Cardiac fibroblast (primary cell): ENCODE measurements at regions not wholly inside any gene's neighbourhood (a gene's known extent, or its start where the extent isn't known, plus 50 kb on each side); places are given as distances from the start of the nearest gene placed in this dataset.
A peak's percentile ranks its signal among the peaks of the same experiment; 100 is the strongest.

ENCODE experiments used
- DNase-seq, 2 donors: peaks; one replicate each; pipeline versions ENCODE4 v3.0.0 to v3.0.0-alpha.2; 2010; ENCODE audit warnings: low read depth in 2 of 2
- H3K4me3 ChIP-seq, 2 donors: replicated peaks in 1 of 2; 1 replicate in 1 of 2; 2 replicates in 1 of 2; pipeline ENCODE4 v1.5.1; 2011; ENCODE audit warnings: low read depth in 2 of 2, low read length in 2 of 2, mild to moderate bottlenecking in 2 of 2, moderate library complexity in 1 of 2
- TF ChIP-seq, protein P1 (sequence below): IDR thresholded peaks from one replicate; pipeline ENCODE4 v1.5.1; 2011; ENCODE audit warnings: low read depth, mild to moderate bottlenecking, low read length, inconsistent platforms

- no peak for DNase-seq
- no peak overlapping the region for H3K4me3 ChIP-seq
- TF ChIP-seq, protein P1, sequence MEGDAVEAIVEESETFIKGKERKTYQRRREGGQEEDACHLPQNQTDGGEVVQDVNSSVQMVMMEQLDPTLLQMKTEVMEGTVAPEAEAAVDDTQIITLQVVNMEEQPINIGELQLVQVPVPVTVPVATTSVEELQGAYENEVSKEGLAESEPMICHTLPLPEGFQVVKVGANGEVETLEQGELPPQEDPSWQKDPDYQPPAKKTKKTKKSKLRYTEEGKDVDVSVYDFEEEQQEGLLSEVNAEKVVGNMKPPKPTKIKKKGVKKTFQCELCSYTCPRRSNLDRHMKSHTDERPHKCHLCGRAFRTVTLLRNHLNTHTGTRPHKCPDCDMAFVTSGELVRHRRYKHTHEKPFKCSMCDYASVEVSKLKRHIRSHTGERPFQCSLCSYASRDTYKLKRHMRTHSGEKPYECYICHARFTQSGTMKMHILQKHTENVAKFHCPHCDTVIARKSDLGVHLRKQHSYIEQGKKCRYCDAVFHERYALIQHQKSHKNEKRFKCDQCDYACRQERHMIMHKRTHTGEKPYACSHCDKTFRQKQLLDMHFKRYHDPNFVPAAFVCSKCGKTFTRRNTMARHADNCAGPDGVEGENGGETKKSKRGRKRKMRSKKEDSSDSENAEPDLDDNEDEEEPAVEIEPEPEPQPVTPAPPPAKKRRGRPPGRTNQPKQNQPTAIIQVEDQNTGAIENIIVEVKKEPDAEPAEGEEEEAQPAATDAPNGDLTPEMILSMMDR, result no peak
Observed at GRCh38 chr11:80315200-80315599, 874.4 kb upstream of the TENM4 start.

- H3K4me3 ChIP-seq, result no peak overlapping the region
- TF ChIP-seq, protein P1, result no peak
- no peak for DNase-seq
Observed at GRCh38 chr11:80309301-80309700, 868.5 kb upstream of the TENM4 start.

DNA sequence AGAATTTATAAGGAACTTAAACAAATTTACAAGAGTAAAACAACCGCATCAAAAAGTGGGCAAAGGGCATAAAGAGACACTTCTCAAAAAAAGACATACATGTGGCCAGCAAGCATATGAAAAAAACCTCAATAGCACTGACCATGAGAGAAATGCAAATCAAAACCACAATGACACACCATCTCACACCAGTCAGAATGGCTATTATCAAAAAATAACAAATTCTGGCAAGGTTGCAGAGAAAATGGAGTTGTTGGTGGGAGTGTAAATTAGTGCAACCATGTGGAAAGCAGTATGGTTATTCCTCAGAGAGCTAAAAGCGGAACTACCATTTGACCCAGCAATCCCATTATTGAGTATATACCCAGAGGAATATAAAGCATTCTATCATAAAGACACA lies 866.8 kb upstream of the TENM4 start:
- TF ChIP-seq, protein P1, result no peak
- no peak overlapping the region for H3K4me3 ChIP-seq
- DNase-seq, result no peak

DNA sequence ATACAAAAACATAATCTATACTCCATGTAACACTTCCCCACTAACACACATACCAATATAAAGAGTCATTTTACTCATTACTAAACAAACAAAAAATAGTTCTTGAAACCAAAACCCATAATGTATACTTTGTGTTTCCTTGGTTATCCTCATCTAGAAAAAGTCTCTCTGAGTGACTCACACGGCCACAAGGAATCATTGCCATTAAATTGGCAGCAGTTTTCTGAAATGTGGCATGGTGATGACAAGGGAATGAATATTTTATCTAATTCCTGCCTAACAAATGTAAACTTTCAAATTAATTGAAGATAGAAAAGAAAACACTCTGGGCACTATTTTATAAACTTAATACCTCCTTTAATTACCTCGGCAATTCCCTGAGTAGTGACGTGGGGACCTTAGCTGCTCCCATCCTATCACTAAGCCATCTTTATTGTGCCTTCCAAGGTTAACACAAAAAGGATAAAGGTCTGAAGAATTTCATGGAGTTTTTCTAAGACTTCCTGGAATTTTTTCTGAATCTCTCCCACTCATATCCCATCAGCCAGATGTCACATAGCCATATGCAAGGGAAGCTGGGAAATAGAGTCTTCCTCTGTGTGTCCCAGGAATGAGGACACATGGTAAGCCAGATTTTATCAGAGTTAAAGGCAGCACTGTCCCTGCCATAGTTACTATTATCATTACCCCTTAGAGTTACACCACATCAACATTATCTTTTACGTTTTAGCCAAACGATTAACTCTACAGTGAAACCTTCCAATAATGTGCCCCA lies 857.2 kb upstream of the TENM4 start:
- no peak overlapping the region for H3K4me3 ChIP-seq
- peak; percentile 31 to 44 for DNase-seq
- TF ChIP-seq, protein P1, result no peak

DNA sequence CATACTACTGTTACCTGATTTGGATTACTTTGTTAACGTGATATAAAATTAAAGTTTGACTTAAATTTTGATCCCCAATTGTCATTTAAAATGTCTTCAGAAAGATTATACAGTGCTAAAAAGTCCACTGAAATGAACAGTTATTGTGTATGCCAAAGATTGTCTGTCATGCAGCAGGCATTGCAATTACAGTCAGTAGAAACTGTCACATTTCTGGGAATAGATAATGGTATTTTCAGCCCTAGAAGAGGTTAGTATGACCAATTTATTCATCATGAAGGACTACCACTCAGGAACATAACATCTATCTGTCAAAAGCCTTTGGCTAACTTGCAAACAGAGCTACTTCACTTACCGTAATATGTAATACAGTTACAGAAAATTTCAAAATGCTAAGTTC lies 852.5 kb upstream of the TENM4 start:
- TF ChIP-seq, protein P1, result no peak
- DNase-seq, result no peak
- no peak overlapping the region for H3K4me3 ChIP-seq

DNA sequence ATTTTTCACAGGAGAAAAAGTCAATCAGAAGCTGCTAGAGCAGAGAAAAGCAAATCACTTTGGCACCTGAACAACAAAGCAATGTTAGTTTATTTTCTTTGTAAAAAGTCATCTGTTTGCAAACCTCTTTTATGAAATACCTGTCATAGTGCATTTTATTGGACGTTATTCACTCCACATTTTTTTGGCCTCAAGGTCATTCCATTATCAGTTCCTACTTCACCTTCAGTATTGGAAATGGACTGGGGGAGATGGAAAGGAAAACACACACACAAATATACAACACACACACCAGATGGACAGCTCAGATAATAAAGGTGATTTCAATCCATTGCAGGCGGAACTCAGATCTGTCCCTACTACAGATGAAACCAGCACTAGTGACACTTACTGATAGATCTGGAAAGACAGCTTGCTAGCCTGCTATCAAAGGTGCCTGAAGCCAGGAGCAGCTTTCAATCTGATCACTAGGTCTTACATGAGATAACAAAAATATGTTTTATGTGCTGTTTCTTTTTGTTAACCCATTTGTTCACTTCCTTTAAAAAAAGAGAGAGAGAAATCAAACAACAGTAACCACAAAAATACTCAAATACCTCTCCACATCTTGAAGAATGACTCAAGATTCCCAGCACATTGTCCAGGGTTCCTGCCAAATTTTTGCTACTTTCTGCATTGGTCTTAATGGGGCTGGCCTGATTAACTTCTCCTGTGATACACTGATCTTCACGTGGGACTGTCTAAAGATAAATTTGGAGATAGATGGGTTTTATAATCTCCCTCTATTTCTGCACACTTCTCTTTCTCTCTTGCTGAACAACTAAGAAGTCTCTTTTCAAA lies 844.3 kb upstream of the TENM4 start:
- TF ChIP-seq, protein P1, result no peak
- H3K4me3 ChIP-seq, result no peak overlapping the region
- peak in 1 of 2 donors; percentile 3 for DNase-seq
